ENCODE measurements at regions not wholly inside any gene's neighbourhood (a gene's known extent, or its start where the extent isn't known, plus 50 kb on each side); places are given as distances from the start of the nearest gene placed in this dataset.

- no peaks in the 10 kb centered on the region for H4K20me1 ChIP-seq (replicated peaks in 1 of 2; ENCODE audit: control insufficient read depth in 1 of 2, insufficient read depth in 2 of 2, low read length in 2 of 2)
- no peak for FAIRE-seq
- no peak overlapping the region for H2BK120ac ChIP-seq (replicated peaks; ENCODE audit: low read depth, low read length)
- H3K4me2 ChIP-seq (ENCODE audit: insufficient read depth in 1 of 2, low read depth in 2 of 2, low read length in 2 of 2): no peak overlapping the region
- no peak overlapping the region for H3K23ac ChIP-seq (ENCODE audit: insufficient read length)
- H2BK20ac ChIP-seq (ENCODE audit: low read length): no peak overlapping the region
- H4K91ac ChIP-seq (replicated peaks; ENCODE audit: insufficient read length, low read length): no peak overlapping the region
- no peak overlapping the region; the same call in 1 of the 2 replicates for H2AFZ ChIP-seq (ENCODE audit: low read length)
- H3K79me1 ChIP-seq (ENCODE audit: low read depth, low read length): no peaks in the 10 kb centered on the region
- H3K9ac ChIP-seq (replicated peaks in 1 of 4; ENCODE audit: extremely low read depth in 1 of 4, low read depth in 3 of 4, low read length in 3 of 4): peak overlapping the region in 2 of 4 experiments; percentile 20 to 39; a peak in 2 of 7 replicates
- H2BK15ac ChIP-seq (ENCODE audit: low read length): no peak overlapping the region
- no peak overlapping the region for H3K4ac ChIP-seq (replicated peaks; ENCODE audit: insufficient read length, low read depth, low read length)
- no peak overlapping the region for H3K27ac ChIP-seq (ENCODE audit: low read depth, low read length)
- H4K5ac ChIP-seq (ENCODE audit: insufficient read length, low read depth, low read length): no peak overlapping the region
- H3K23me2 ChIP-seq (ENCODE audit: low read depth, low read length): no peaks in the 10 kb centered on the region
- no peak overlapping the region for H2AK5ac ChIP-seq (ENCODE audit: low read depth, low read length)
- H3K9me3 ChIP-seq (ENCODE audit: insufficient read depth in 2 of 2, low read depth in 1 of 2, low read length in 1 of 2): no peaks in the 10 kb centered on the region; a peak in 1 of 4 replicates
- H3K14ac ChIP-seq (ENCODE audit: insufficient read length): no peak overlapping the region
- H3K4me1 ChIP-seq (replicated peaks in 1 of 4; ENCODE audit: control insufficient read depth in 3 of 4, insufficient read depth in 4 of 4, low read length in 3 of 4): no peaks in the 10 kb centered on the region
- TF ChIP-seq FOSL1 (IDR thresholded peaks at IDR 0.05; ENCODE audit: insufficient read depth, low read depth, low read length) (no peak), KDM5A (IDR thresholded peaks at IDR 0.05; ENCODE audit: low read length) (no peak), POU5F1 (IDR thresholded peaks at IDR 0.05; ENCODE audit: low read depth, low read length) (no peak), TEAD4 (IDR thresholded peaks at IDR 0.05; ENCODE audit: low read depth, low read length) (no peak)
- H2BK12ac ChIP-seq (ENCODE audit: low read depth, low read length): no peak overlapping the region
- no peak overlapping the region for H3K56ac ChIP-seq (replicated peaks; ENCODE audit: insufficient read length, low read depth, low read length)
- POLR2A ChIA-PET (ENCODE audit: partially characterized antibody): no interaction called here
- 85% methylated on average over 3 of the region's 3 CpGs; no CpG with 5 or more reads in 1 of the 2 experiments for WGBS, 2 experiments (ENCODE audit: extremely low coverage in 1 of 2, insufficient coverage in 1 of 2, insufficient read length in 1 of 2, insufficient replicate concordance in 2 of 2, low coverage in 1 of 2, low lambda C conversion rate in 2 of 2, missing lambda C conversion rate in 1 of 2)
- H4K8ac ChIP-seq (ENCODE audit: extremely low read depth, insufficient read depth, low read length): no peak overlapping the region
- H3K27me3 ChIP-seq (replicated peaks in 1 of 4; ENCODE audit: control insufficient read depth in 3 of 4, extremely low read depth in 1 of 4, insufficient read depth in 3 of 4, low read length in 3 of 4): no peaks in the 10 kb centered on the region
- no peak overlapping the region for H3K18ac ChIP-seq (ENCODE audit: extremely low read depth, low read length)
- no peak for DNase-seq (ENCODE audit: low read depth in 1 of 2, low spot score in 2 of 2)
- no peaks in the 10 kb centered on the region for H3K79me2 ChIP-seq (ENCODE audit: control insufficient read depth in 1 of 2, insufficient read depth in 2 of 2, low read length in 2 of 2)
- CTCF ChIA-PET (ENCODE audit: partially characterized antibody): no interaction called here
- no peaks in the 10 kb centered on the region for H3K36me3 ChIP-seq (ENCODE audit: control insufficient read depth in 2 of 4, insufficient read depth in 4 of 4, low read length in 3 of 4)
- no peak overlapping the region for H2BK5ac ChIP-seq (ENCODE audit: low read depth, low read length)
- no peak overlapping the region for H3K4me3 ChIP-seq (ENCODE audit: extremely low read depth in 1 of 4, insufficient read depth in 2 of 4, low read depth in 3 of 4, low read length in 4 of 4)
Measured at GRCh38 chr2:105496271-105496670, 97.4 kb upstream of the FHL2 start.
